ENCODE measurements at regions not wholly inside any gene's neighbourhood (a gene's known extent, or its start where the extent isn't known, plus 50 kb on each side); places are given as distances from the start of the nearest gene placed in this dataset.
"Not testable (repeated sequence)": the region's sequence is repeated elsewhere in the genome, so short reads cannot be mapped to it uniquely, and the experiment has no call there.

- TF ChIP-seq CTCF, POLR2A (IDR thresholded peaks at IDR 0.05): not testable (repeated sequence)
These were observed 154.5 kb downstream of the PYDC2 start for GRCh38 chr3:191615511-191615910.

Measured in lower leg skin (tissue), 3 donors.